Karpas-422 (cell line): ENCODE measurements at regions not wholly inside any gene's neighbourhood (a gene's known extent, or its start where the extent isn't known, plus 50 kb on each side); places are given as distances from the start of the nearest gene placed in this dataset.

ENCODE experiments used
- DNase-seq: peaks from one replicate; pipeline ENCODE4 v3.0.0-alpha.2; 2015
- H2AFZ ChIP-seq: fragments of 200-600 bp; sonication (generic); 2 replicates; pipeline ENCODE4 v1.6.1; 2014; ENCODE audit warnings: antibody characterized with exemption, low read length, mixed read lengths
- H3K27ac ChIP-seq: fragments of 200-600 bp; sonication (generic); 2 replicates; pipeline ENCODE4 v1.5.1; 2014; ENCODE audit warnings: mild to moderate bottlenecking, low read length, moderate library complexity
- H3K27me3 ChIP-seq: fragments of 200-600 bp; sonication (generic); 2 replicates; pipeline ENCODE4 v1.6.1; 2014; ENCODE audit warnings: low read length, mixed read lengths
- H3K36me3 ChIP-seq: fragments of 200-600 bp; sonication (generic); 2 replicates; pipeline ENCODE4 v1.6.1; 2014; ENCODE audit warnings: low read length, mixed read lengths; ENCODE audit not compliant: insufficient read depth
- H3K4me1 ChIP-seq: fragments of 200-600 bp; sonication (generic); 2 replicates; pipeline ENCODE4 v1.6.1; 2014; ENCODE audit warnings: mild to moderate bottlenecking, low read length, mixed read lengths
- H3K4me2 ChIP-seq: fragments of 200-600 bp; sonication (generic); 2 replicates; pipeline ENCODE4 v1.6.1; 2014; ENCODE audit warnings: low read length, low read depth, mild to moderate bottlenecking; ENCODE audit not compliant: poor library complexity, severe bottlenecking
- H3K4me3 ChIP-seq: fragments of 200-600 bp; sonication (generic); 2 replicates; pipeline ENCODE4 v1.5.1; 2014; ENCODE audit warnings: mild to moderate bottlenecking, antibody characterized with exemption, low read length, mixed read lengths
- H3K79me2 ChIP-seq: fragments of 200-600 bp; sonication (generic); 2 replicates; pipeline ENCODE4 v1.6.1; 2014; ENCODE audit warnings: mild to moderate bottlenecking, low read length, mixed read lengths
- H3K9ac ChIP-seq: fragments of 200-600 bp; sonication (generic); 2 replicates; pipeline ENCODE4 v1.6.0; 2014; ENCODE audit warnings: low read length
- H3K9me2 ChIP-seq: fragments of 200-600 bp; sonication (generic), shearing (Covaris generic); replicated peaks from 2 replicates; pipeline ENCODE4 v1.6.0; 2014; ENCODE audit warnings: mild to moderate bottlenecking, low read length, moderate library complexity; ENCODE audit not compliant: insufficient read depth
- H3K9me3 ChIP-seq: fragments of 300-700, 200-600 bp; sonication (generic); 2 replicates; pipeline ENCODE4 v1.6.1; 2014; ENCODE audit warnings: low read length, mixed read lengths
- H4K20me1 ChIP-seq: fragments of 200-600 bp; sonication (generic); 2 replicates; pipeline ENCODE4 v1.6.1; 2014; ENCODE audit warnings: mild to moderate bottlenecking, antibody characterized with exemption, low read length, low read depth; ENCODE audit not compliant: insufficient read depth

DNA sequence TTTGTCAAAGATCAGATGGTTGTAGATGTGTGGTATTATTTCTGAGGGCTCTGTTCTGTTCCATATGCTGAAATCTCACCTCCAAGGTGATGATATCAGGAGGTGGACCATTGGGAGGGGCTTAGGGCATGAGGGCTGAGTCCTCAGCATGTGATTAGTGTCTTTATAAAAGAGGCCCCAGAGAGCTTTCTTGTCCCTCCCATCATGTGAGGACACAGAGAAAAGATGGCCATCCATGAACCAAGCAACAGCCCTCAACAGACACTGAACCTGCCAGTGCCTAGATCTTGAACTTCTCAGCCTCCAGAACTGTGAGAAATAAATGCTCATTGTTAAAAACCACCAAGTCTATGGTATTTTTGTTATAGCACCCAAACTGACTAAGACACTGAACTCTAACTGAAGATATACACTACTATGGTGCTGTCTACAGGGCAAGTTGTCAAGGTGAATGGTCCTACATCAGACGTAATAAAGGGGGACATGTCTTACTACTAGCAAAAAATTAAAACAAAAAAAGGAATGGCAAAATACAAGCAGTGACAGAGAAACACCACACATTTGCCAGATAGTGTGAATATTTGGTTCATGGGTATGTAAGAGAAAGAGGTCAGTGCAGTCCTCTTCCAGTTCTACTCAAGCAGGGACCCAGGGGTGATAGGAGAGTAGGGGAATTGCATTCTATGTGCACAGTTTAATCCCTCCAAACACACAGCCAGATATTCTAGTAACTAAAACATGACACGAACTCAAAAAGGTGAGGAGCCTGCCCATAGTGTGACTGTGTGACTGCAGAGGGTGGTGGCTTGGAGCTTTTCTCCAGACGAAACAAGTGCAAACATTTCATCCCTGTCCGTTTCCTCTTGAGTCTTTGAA is 164.4 kb upstream of the MYCN start:
- DNase-seq: no peak
- Histone ChIP-seq H3K27ac (no peak overlapping the region), H3K9me3 (no peaks in the 10 kb centered on the region), H3K4me3 (no peak overlapping the region), H3K4me1 (no peaks in the 10 kb centered on the region), H3K9me2 (no peaks in the 10 kb centered on the region), H2AFZ (no peak overlapping the region), H3K9ac (no peak overlapping the region), H4K20me1 (no peaks in the 10 kb centered on the region), H3K4me2 (no peak overlapping the region), H3K36me3 (no peaks in the 10 kb centered on the region), H3K79me2 (no peaks in the 10 kb centered on the region), H3K27me3 (no peaks in the 10 kb centered on the region)

DNA sequence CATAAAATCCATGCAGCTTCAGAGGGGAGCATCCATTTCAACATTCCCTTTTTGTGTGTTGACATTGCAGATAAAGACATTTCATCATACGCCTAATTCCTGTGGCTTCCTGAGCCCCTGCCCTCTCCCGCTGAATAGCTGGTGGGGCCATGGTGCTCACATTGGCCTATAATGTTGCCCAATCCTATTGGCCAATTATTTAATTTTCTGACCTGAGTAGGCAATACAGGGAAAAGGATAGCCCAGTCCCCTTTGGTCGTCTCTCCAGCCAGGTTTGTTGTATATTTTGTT is 163.8 kb upstream of the MYCN start:
- no peak overlapping the region for H3K9ac ChIP-seq
- H3K9me3 ChIP-seq: no peaks in the 10 kb centered on the region
- no peaks in the 10 kb centered on the region for H3K36me3 ChIP-seq
- H3K27ac ChIP-seq: no peak overlapping the region
- no peak overlapping the region for H3K4me3 ChIP-seq
- H3K4me1 ChIP-seq: no peaks in the 10 kb centered on the region
- no peak overlapping the region for H3K4me2 ChIP-seq
- H3K27me3 ChIP-seq: no peaks in the 10 kb centered on the region
- DNase-seq: no peak
- no peaks in the 10 kb centered on the region for H3K9me2 ChIP-seq
- no peak overlapping the region for H2AFZ ChIP-seq
- no peaks in the 10 kb centered on the region for H4K20me1 ChIP-seq
- no peaks in the 10 kb centered on the region for H3K79me2 ChIP-seq

GRCh38 chr2:15776992-15777702 is 163.2 kb upstream of the MYCN start:
- no peak overlapping the region for H2AFZ ChIP-seq
- no peak overlapping the region for H3K9ac ChIP-seq
- no peaks in the 10 kb centered on the region for H3K79me2 ChIP-seq
- H3K9me3 ChIP-seq: no peaks in the 10 kb centered on the region
- H3K4me2 ChIP-seq: no peak overlapping the region
- no peaks in the 10 kb centered on the region for H4K20me1 ChIP-seq
- no peaks in the 10 kb centered on the region for H3K36me3 ChIP-seq
- no peaks in the 10 kb centered on the region for H3K9me2 ChIP-seq
- H3K4me1 ChIP-seq: no peaks in the 10 kb centered on the region
- no peak overlapping the region for H3K4me3 ChIP-seq
- no peak overlapping the region for H3K27ac ChIP-seq
- H3K27me3 ChIP-seq: no peaks in the 10 kb centered on the region
- no peak for DNase-seq

GRCh38 chr2:15777795-15778371 is 162.5 kb upstream of the MYCN start:
- Histone ChIP-seq H3K9me3 (no peaks in the 10 kb centered on the region), H3K79me2 (no peaks in the 10 kb centered on the region), H2AFZ (no peak overlapping the region)

DNA sequence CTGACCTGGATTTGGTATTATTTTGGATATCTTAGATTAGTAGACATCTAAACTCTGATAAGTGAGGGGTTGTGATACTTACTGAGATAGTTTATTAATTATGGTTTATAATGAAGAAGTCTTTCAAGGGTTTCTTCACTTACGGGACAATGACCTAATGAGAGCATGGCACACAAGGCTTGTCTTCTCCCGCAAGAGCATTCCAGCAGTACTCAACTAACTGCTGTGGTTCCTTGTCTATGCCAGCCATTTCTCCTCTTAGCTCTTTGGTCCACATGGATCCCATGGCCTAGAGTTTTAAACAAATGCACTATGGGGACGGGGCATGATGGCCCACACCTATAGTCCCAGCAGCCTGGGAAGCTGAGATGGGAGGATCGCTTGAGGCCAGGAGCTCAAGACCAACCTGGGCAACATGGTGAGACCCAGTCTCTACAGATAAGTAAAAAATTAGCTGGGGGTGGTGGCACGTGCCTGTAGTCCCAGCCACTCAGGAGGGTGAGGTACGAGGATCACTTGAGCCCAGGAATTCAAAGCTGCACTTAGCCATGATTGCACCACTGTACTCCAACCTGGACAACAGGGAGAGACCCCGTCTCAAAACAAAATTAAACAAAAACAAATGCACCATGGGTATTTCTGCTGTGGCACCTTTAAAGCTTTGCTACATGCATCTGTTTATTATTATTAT is 161.7 kb upstream of the MYCN start:
- no peaks in the 10 kb centered on the region for H4K20me1 ChIP-seq
- no peak overlapping the region for H3K27ac ChIP-seq
- no peak for DNase-seq
- H3K9me2 ChIP-seq: no peaks in the 10 kb centered on the region
- no peaks in the 10 kb centered on the region for H3K79me2 ChIP-seq
- no peak overlapping the region for H3K4me2 ChIP-seq
- no peaks in the 10 kb centered on the region for H3K4me1 ChIP-seq
- no peak overlapping the region for H3K9ac ChIP-seq
- no peak overlapping the region for H3K4me3 ChIP-seq
- H2AFZ ChIP-seq: no peak overlapping the region
- H3K27me3 ChIP-seq: no peaks in the 10 kb centered on the region
- H3K36me3 ChIP-seq: no peaks in the 10 kb centered on the region
- H3K9me3 ChIP-seq: no peaks in the 10 kb centered on the region

More at GRCh38 chr2:15777795-15778371, 162.5 kb upstream of the MYCN start:
- Histone ChIP-seq H3K27ac (no peak overlapping the region), H4K20me1 (no peaks in the 10 kb centered on the region), H3K4me1 (no peaks in the 10 kb centered on the region), H3K9ac (no peak overlapping the region), H3K4me3 (no peak overlapping the region), H3K36me3 (no peaks in the 10 kb centered on the region), H3K4me2 (no peak overlapping the region), H3K9me2 (no peaks in the 10 kb centered on the region), H3K27me3 (no peaks in the 10 kb centered on the region)
- DNase-seq: no peak

DNA sequence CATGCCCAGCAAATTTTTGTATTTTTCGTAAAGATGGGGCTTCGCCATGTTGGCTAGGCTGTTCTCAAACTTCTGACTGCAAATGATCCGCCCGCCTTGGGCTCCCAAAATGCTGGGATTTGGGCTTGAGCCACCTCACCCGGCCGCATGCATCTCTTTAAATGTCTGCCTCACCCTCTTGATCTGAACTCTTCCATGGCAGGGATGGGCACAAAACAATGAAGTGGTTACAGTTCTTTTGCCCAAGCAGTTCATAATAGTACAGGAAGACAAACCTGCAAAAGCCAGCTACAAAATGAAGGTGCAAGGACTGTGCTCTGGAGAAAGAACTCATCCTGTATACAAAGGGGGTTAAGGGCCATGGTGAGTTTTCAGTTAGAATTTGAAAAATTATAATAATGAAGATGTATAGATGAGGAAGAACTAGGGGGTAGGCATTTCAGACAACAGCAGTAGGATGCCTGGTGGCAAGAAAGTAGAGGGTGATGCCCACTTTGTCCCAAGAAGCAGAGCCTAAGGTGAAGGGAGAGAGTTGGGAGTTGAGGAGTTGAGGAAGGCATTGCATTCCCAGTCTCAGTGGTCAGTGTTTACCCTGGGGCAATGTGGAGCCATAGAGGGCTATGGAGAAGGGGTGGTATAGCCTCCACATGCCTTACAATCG is 160.8 kb upstream of the MYCN start:
- Histone ChIP-seq H3K4me1 (no peaks in the 10 kb centered on the region), H3K27ac (no peak overlapping the region), H3K9me3 (no peaks in the 10 kb centered on the region), H2AFZ (no peak overlapping the region), H3K4me3 (no peak overlapping the region), H3K9ac (no peak overlapping the region), H3K79me2 (no peaks in the 10 kb centered on the region), H3K4me2 (no peak overlapping the region), H3K36me3 (no peaks in the 10 kb centered on the region), H3K27me3 (no peaks in the 10 kb centered on the region), H4K20me1 (no peaks in the 10 kb centered on the region), H3K9me2 (no peaks in the 10 kb centered on the region)
- no peak for DNase-seq

DNA sequence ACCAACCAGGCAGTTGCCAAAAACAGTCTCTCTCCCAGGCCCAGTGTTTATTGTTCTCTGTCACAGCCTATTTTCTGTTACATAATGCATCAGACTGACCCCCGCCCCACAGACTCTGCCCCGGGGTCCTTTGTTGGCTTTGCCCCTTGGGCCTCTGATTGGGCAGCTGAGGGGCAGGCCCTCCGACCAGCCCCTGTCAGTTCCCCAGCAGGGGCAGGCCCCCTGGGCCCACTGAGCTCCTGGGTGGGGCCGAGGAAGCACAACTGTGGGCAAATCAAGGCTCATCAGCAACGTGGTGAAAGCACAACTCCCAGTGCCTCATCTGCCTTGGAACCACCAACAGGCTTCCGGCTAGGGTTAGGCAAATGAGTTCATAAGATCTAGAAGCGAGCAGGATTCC is 160.1 kb upstream of the MYCN start:
- Histone ChIP-seq H3K4me1 (no peaks in the 10 kb centered on the region), H3K9ac (no peak overlapping the region), H3K4me3 (no peak overlapping the region), H3K9me3 (no peaks in the 10 kb centered on the region), H3K27me3 (no peaks in the 10 kb centered on the region), H3K79me2 (no peaks in the 10 kb centered on the region), H3K4me2 (no peak overlapping the region), H3K9me2 (no peaks in the 10 kb centered on the region), H4K20me1 (no peaks in the 10 kb centered on the region), H2AFZ (no peak overlapping the region), H3K27ac (no peak overlapping the region), H3K36me3 (no peaks in the 10 kb centered on the region)
- DNase-seq: no peak
